HEK293 (cell line): ENCODE measurements at regions not wholly inside any gene's neighbourhood (a gene's known extent, or its start where the extent isn't known, plus 50 kb on each side); places are given as distances from the start of the nearest gene placed in this dataset.

Experiments used
- CTCF ChIA-PET: fragments of 350-600 bp; formaldehyde crosslinking; extraction: SDS; loops from one replicate; lab custom pipeline; 2021; ENCODE audit warnings: antibody characterized with exemption; lab: Yijun Ruan, JAX
- POLR2A ChIA-PET: fragments of 300-600 bp; formaldehyde crosslinking; extraction: SDS; loops from one replicate; lab custom pipeline; 2020; ENCODE audit warnings: antibody characterized with exemption, inconsistent platforms; lab: Yijun Ruan, JAX
- H3K27ac ChIP-seq: fragments of 200-500 bp; sonication (Bioruptor generic); 2 replicates; pipeline ENCODE4 v1.5.1; 2014; ENCODE audit warnings: low read depth, low read length, control low read depth, inconsistent platforms; ENCODE audit errors: extremely low read depth
- H3K36me3 ChIP-seq, 2 experiments: fragments of 200-500 bp in 1 of 2; sonication (Bioruptor generic) in 1 of 2; 1 replicate in 1 of 2; 2 replicates in 1 of 2; pipeline ENCODE4 v1.5.1; 2014 to 2017; ENCODE audit warnings: inconsistent platforms in 2 of 2, low read length in 2 of 2; ENCODE audit not compliant: control insufficient read depth in 2 of 2, insufficient read depth in 1 of 2
- H3K4me1 ChIP-seq: fragments of 200-500 bp; sonication (Bioruptor generic); 2 replicates; pipeline ENCODE4 v1.5.1; 2014; ENCODE audit warnings: mild to moderate bottlenecking, low read length, inconsistent platforms; ENCODE audit not compliant: control insufficient read depth, insufficient read depth
- H3K4me3 ChIP-seq: 2 replicates; pipeline ENCODE4 v1.5.1; 2011; ENCODE audit warnings: low read depth, mild to moderate bottlenecking, control low read depth, low read length, moderate library complexity
- H3K9me3 ChIP-seq: fragments of 200-500 bp; sonication (Bioruptor generic); 2 replicates; pipeline ENCODE4 v1.5.1; 2014; ENCODE audit warnings: low read depth, low read length, inconsistent platforms; ENCODE audit not compliant: control insufficient read depth, insufficient read depth
- BCL6B ChIP-seq: fragments of 450-650 bp; formaldehyde crosslinking; IDR thresholded peaks from 2 replicates; pipeline ENCODE4 v1.5.1; 2017; ENCODE audit warnings: missing biosample characterization, missing genetic modification characterization
- PATZ1 ChIP-seq: fragments of 450-650 bp; formaldehyde crosslinking; IDR thresholded peaks from 2 replicates; pipeline ENCODE4 v1.5.1; 2016; ENCODE audit warnings: missing biosample characterization, missing genetic modification characterization
- SP2 ChIP-seq: fragments of 450-650 bp; formaldehyde crosslinking; IDR thresholded peaks from 2 replicates; pipeline ENCODE4 v1.5.1; 2016; ENCODE audit warnings: missing biosample characterization, missing genetic modification characterization
- YY2 ChIP-seq: fragments of 450-650 bp; formaldehyde crosslinking; IDR thresholded peaks from 2 replicates; pipeline ENCODE4 v1.5.1; 2016; ENCODE audit warnings: missing biosample characterization, missing genetic modification characterization
- ZBTB1 ChIP-seq: fragments of 450-650 bp; formaldehyde crosslinking; IDR thresholded peaks from 2 replicates; pipeline ENCODE4 v1.5.1; 2016; ENCODE audit warnings: missing biosample characterization, missing genetic modification characterization
- ZNF132 ChIP-seq: fragments of 450-650 bp; formaldehyde crosslinking; IDR thresholded peaks from 2 replicates; pipeline ENCODE4 v1.5.1; 2017; ENCODE audit warnings: missing biosample characterization, missing genetic modification characterization, borderline replicate concordance
- ZNF140 ChIP-seq: fragments of 450-650 bp; formaldehyde crosslinking; IDR thresholded peaks from 2 replicates; pipeline ENCODE4 v1.5.1; 2016; ENCODE audit warnings: missing biosample characterization, missing genetic modification characterization
- ZNF146 ChIP-seq: fragments of 450-650 bp; formaldehyde crosslinking; IDR thresholded peaks from 2 replicates; pipeline ENCODE4 v1.5.1; 2016; ENCODE audit warnings: missing biosample characterization, missing genetic modification characterization
- ZNF157 ChIP-seq: fragments of 450-650 bp; formaldehyde crosslinking; IDR thresholded peaks from 2 replicates; pipeline ENCODE4 v1.5.1; 2016; ENCODE audit warnings: missing biosample characterization, missing genetic modification characterization
- ZNF174 ChIP-seq: fragments of 450-650 bp; formaldehyde crosslinking; IDR thresholded peaks from 2 replicates; pipeline ENCODE4 v1.5.0; 2017; ENCODE audit warnings: missing biosample characterization, mild to moderate bottlenecking, missing genetic modification characterization
- ZNF239 ChIP-seq: fragments of 450-650 bp; formaldehyde crosslinking; IDR thresholded peaks from 2 replicates; pipeline ENCODE4 v1.5.1; 2016; ENCODE audit warnings: missing biosample characterization, missing genetic modification characterization
- ZNF280C ChIP-seq: fragments of 450-650 bp; formaldehyde crosslinking; IDR thresholded peaks from 2 replicates; pipeline ENCODE4 v1.5.1; 2016; ENCODE audit warnings: missing biosample characterization, missing genetic modification characterization
- ZNF335 ChIP-seq: fragments of 450-650 bp; formaldehyde crosslinking; conservative IDR thresholded peaks from 2 replicates; pipeline ENCODE4 v1.5.1; 2016; ENCODE audit warnings: missing biosample characterization, missing genetic modification characterization
- ZNF391 ChIP-seq: fragments of 450-650 bp; formaldehyde crosslinking; IDR thresholded peaks from 2 replicates; pipeline ENCODE4 v1.5.1; 2016; ENCODE audit warnings: low read depth, missing biosample characterization, missing genetic modification characterization, borderline replicate concordance
- ZNF558 ChIP-seq: fragments of 450-650 bp; formaldehyde crosslinking; IDR thresholded peaks from 2 replicates; pipeline ENCODE4 v1.5.1; 2016; ENCODE audit warnings: missing biosample characterization, missing genetic modification characterization
- ZNF571 ChIP-seq: fragments of 450-650 bp; formaldehyde crosslinking; IDR thresholded peaks from 2 replicates; pipeline ENCODE4 v1.5.0; 2017; ENCODE audit warnings: missing biosample characterization, missing genetic modification characterization
- ZNF624 ChIP-seq: fragments of 450-650 bp; formaldehyde crosslinking; IDR thresholded peaks from 2 replicates; pipeline ENCODE4 v1.5.1; 2017; ENCODE audit warnings: missing biosample characterization, missing genetic modification characterization
- ZNF660 ChIP-seq: fragments of 450-650 bp; IDR thresholded peaks from 2 replicates; pipeline ENCODE4 v1.5.1; 2018; ENCODE audit warnings: missing biosample characterization, mild to moderate bottlenecking, missing genetic modification characterization
- ZNF692 ChIP-seq: fragments of 450-650 bp; formaldehyde crosslinking; IDR thresholded peaks from 2 replicates; pipeline ENCODE4 v1.5.1; 2016; ENCODE audit warnings: missing biosample characterization, missing genetic modification characterization
- ZNF704 ChIP-seq: fragments of 450-650 bp; formaldehyde crosslinking; IDR thresholded peaks from 2 replicates; pipeline ENCODE4 v1.5.1; 2016; ENCODE audit warnings: missing biosample characterization, missing genetic modification characterization
- ZNF707 ChIP-seq: fragments of 450-650 bp; formaldehyde crosslinking; IDR thresholded peaks from 2 replicates; pipeline ENCODE4 v1.5.1; 2016; ENCODE audit warnings: missing biosample characterization, missing genetic modification characterization
- ZNF747 ChIP-seq: fragments of 450-650 bp; formaldehyde crosslinking; IDR thresholded peaks from 2 replicates; pipeline ENCODE4 v1.5.1; 2016; ENCODE audit warnings: missing biosample characterization, missing genetic modification characterization
- ZNF792 ChIP-seq: fragments of 450-650 bp; formaldehyde crosslinking; IDR thresholded peaks from 2 replicates; pipeline ENCODE4 v1.5.1; 2016; ENCODE audit warnings: missing biosample characterization, missing genetic modification characterization

GRCh38 chr11:116072133-116072532, 567.9 kb upstream of the CADM1 start:
- POLR2A ChIA-PET, result no interaction called here
- CTCF ChIA-PET, result interaction anchor here (0.7 to 1.5 kb wide), 2 partner anchors 39 to 159 kb away, joined by 3 to 5 read pairs; no protein-coding TSS in a partner anchor

GRCh38 chr11:116071241-116071640, 567.0 kb upstream of the CADM1 start:
- Histone ChIP-seq H3K9me3 (no peaks in the 10 kb centered on the region), H3K27ac (no peak overlapping the region), H3K4me3 (no peak overlapping the region), H3K36me3 (no peaks in the 10 kb centered on the region), H3K4me1 (no peaks in the 10 kb centered on the region)
- ChIA-PET CTCF (interaction anchor here (1.5 kb wide), 1 partner anchor 158 kb away, joined by 5 read pairs; no protein-coding TSS in a partner anchor), POLR2A (no interaction called here)
- TF ChIP-seq ZNF157 (tag by site-specific recombination) (no peak), ZNF146 (tag by site-specific recombination) (no peak), ZNF335 (tag by site-specific recombination) (no peak), ZNF558 (tag by site-specific recombination) (no peak), ZNF707 (tag by site-specific recombination) (no peak), ZNF280C (tag by site-specific recombination) (no peak), ZNF704 (no peak), ZNF239 (tag by site-specific recombination) (no peak), ZNF571 (tag by site-specific recombination) (no peak), ZNF692 (no peak), ZBTB1 (tag by site-specific recombination) (no peak), ZNF747 (no peak), YY2 (tag by site-specific recombination) (no peak), ZNF140 (no peak), PATZ1 (tag by site-specific recombination) (no peak), BCL6B (no peak), ZNF174 (tag by site-specific recombination) (no peak), ZNF792 (tag by site-specific recombination) (no peak)

More at GRCh38 chr11:116072133-116072532, 567.9 kb upstream of the CADM1 start:
- H3K9me3 ChIP-seq, result no peaks in the 10 kb centered on the region
- no peaks in the 10 kb centered on the region for H3K36me3 ChIP-seq
- no peak overlapping the region for H3K27ac ChIP-seq
- TF ChIP-seq ZNF660 (tag by site-specific recombination) (no peak), ZNF239 (tag by site-specific recombination) (no peak), SP2 (tag by site-specific recombination) (no peak), ZNF391 (tag by site-specific recombination) (no peak), ZNF624 (tag by site-specific recombination) (no peak), ZNF132 (tag by site-specific recombination) (no peak)
- H3K4me1 ChIP-seq, result no peaks in the 10 kb centered on the region
- no peak overlapping the region for H3K4me3 ChIP-seq
